ENCODE measurements at regions not wholly inside any gene's neighbourhood (a gene's known extent, or its start where the extent isn't known, plus 50 kb on each side); places are given as distances from the start of the nearest gene placed in this dataset.

- Histone ChIP-seq H3K14ac (ENCODE audit: insufficient read depth, low read length) (no peak overlapping the region), H2BK20ac (ENCODE audit: low read depth, low read length, poor library complexity, severe bottlenecking) (no peak overlapping the region), H2AK5ac (ENCODE audit: insufficient read length, low read length) (no peak overlapping the region), H3K27me3 (ENCODE audit: insufficient read depth, low read length) (no peaks in the 10 kb centered on the region), H3K79me1 (ENCODE audit: insufficient read depth, low read depth, low read length, poor library complexity, severe bottlenecking) (no peaks in the 10 kb centered on the region), H2BK15ac (ENCODE audit: low read depth, low read length) (no peak overlapping the region), H3K56ac (ENCODE audit: insufficient read length, low read depth, low read length) (no peak overlapping the region), H4K20me1 (ENCODE audit: control insufficient read depth, insufficient read depth, insufficient read length) (no peaks in the 10 kb centered on the region), H3K4ac (ENCODE audit: low read depth, low read length) (no peak overlapping the region), H3K9ac (ENCODE audit: extremely low read depth, insufficient read length, low read length) (no peak overlapping the region), H3T11ph (ENCODE audit: low read length) (no peak overlapping the region), H3K23ac (ENCODE audit: insufficient read length, low read depth, low read length) (no peak overlapping the region), H4K91ac (ENCODE audit: insufficient read length, low read depth, low read length) (no peak overlapping the region), H2BK12ac (ENCODE audit: insufficient read length, low read depth, low read length) (no peak overlapping the region), H4K5ac (ENCODE audit: insufficient read length, low read depth, low read length) (no peak overlapping the region), H3K4me1 (ENCODE audit: insufficient read depth, low read length) (no peaks in the 10 kb centered on the region; the same call in 1 of the 2 replicates), H3K4me2 (ENCODE audit: insufficient read depth, insufficient read length, low read length) (no peak overlapping the region), H4K8ac (replicated peaks; ENCODE audit: insufficient read length, low read depth, low read length) (no peak overlapping the region), H3K9me3 (ENCODE audit: control insufficient read depth, low read depth, low read length) (no peaks in the 10 kb centered on the region), H3K23me2 (ENCODE audit: insufficient read length, low read depth, low read length, poor library complexity, severe bottlenecking) (no peaks in the 10 kb centered on the region), H2AFZ (ENCODE audit: low read length) (no peak overlapping the region), H3K79me2 (ENCODE audit: insufficient read depth, low read length) (no peaks in the 10 kb centered on the region), H3K18ac (ENCODE audit: insufficient read length, low read depth, low read length) (no peak overlapping the region), H3K27ac (ENCODE audit: insufficient read length, low read depth, low read length) (no peak overlapping the region), H2BK120ac (ENCODE audit: low read depth, low read length, poor library complexity, severe bottlenecking) (no peak overlapping the region), H2BK5ac (ENCODE audit: insufficient read length, low read length) (no peak overlapping the region)
- H3K27me3 Mint-ChIP-seq (ENCODE audit: low read depth) = no peaks in the 10 kb centered on the region; the same call in 1 of the 2 replicates
- H3K4me1 Mint-ChIP-seq = peaks cover 10 to 13% of the 10 kb centered on the region in 2 experiments
- peaks cover 4 to 9% of the 10 kb centered on the region in 2 experiments; a peak in 4 of 5 replicates for H3K9me3 Mint-ChIP-seq
- H3K4me3 Mint-ChIP-seq = no peak overlapping the region
- H3K36me3 Mint-ChIP-seq (ENCODE audit: insufficient read depth in 1 of 3, low read depth in 3 of 3) = no peaks in the 10 kb centered on the region
- no peak for TF ChIP-seq CTCF (conservative IDR thresholded peaks at IDR 0.05)
- DNase-seq = no peak
- peak overlapping the region in 1 of 3 experiments; percentile 73; a peak in 1 of 7 replicates for H3K27ac Mint-ChIP-seq
- WGBS (ENCODE audit: extremely low coverage, insufficient read length, low lambda C conversion rate) = no CpG with 5 or more reads among the region's 5 CpGs
Observed at GRCh38 chr5:38613992-38614836, 57.8 kb upstream of the LIFR start.

Measured in H9 (cell line).